HepG2 (cell line): ENCODE measurements at regions not wholly inside any gene's neighbourhood (a gene's known extent, or its start where the extent isn't known, plus 50 kb on each side); places are given as distances from the start of the nearest gene placed in this dataset.

Source experiments
- ATAC-seq: fragments of 200-7000 bp; cut with Tn5 transposase; 3 replicates; pipeline ENCODE4 v1.9.1; 2020; ENCODE audit warnings: mild to moderate bottlenecking, moderate library complexity
- BruUV-seq: library from RNA; stranded (reverse); fragments of 400-500 nt; replicated peaks from 2 replicates; lab custom pipeline; 2021; lab: Mats Ljungman, UMichigan
- CTCF ChIA-PET: fragments of 300-600 bp; formaldehyde crosslinking; extraction: SDS; loops from one replicate; lab custom pipeline; 2021; ENCODE audit warnings: low total read pairs, inconsistent platforms, low intra/inter-chr PET ratio; lab: Yijun Ruan, JAX
- POLR2A ChIA-PET: fragments of 350-600 bp; sonication (Branson Sonifier 250); formaldehyde crosslinking; loops from one replicate; lab custom pipeline; 2020; ENCODE audit warnings: antibody characterized with exemption, inconsistent platforms; lab: Yijun Ruan, JAX
- DNase-seq: peaks from one replicate; pipeline ENCODE4 v3.0.0-alpha.2; 2015; ENCODE audit warnings: low spot score
- FAIRE-seq: peaks from 3 replicates; lab custom pipeline; 2011; peaks lifted over from hg19 to GRCh38; lab: Jason Lieb, UNC
- H2AFZ ChIP-seq: one replicate; pipeline ENCODE4 v1.6.1; 2011; ENCODE audit warnings: low read length, inconsistent platforms
- H3K27ac ChIP-seq: fragments of 300-600 bp; 3 replicates; pipeline ENCODE4 v1.8.0; 2011; ENCODE audit warnings: mixed run types, mild to moderate bottlenecking, mixed read lengths, low read length, inconsistent platforms; ENCODE audit not compliant: insufficient read depth; ENCODE audit errors: extremely low read length
- H3K27me3 ChIP-seq, 2 experiments: fragments of 200-600 bp in 1 of 2; 2 replicates in 1 of 2; 3 replicates in 1 of 2; pipeline versions ENCODE4 v1.6.0 to v1.8.0; 2011; ENCODE audit warnings: low read length in 2 of 2, mild to moderate bottlenecking in 2 of 2, moderate library complexity in 2 of 2, inconsistent platforms in 1 of 2; ENCODE audit not compliant: insufficient read depth in 2 of 2, control insufficient read depth in 1 of 2
- H3K36me3 ChIP-seq, 2 experiments: fragments of 200-600 bp in 1 of 2; replicated peaks in 1 of 2; 2 replicates in 1 of 2; 3 replicates in 1 of 2; pipeline versions ENCODE4 v1.5.1 to v1.8.0; 2011; ENCODE audit warnings: low read length in 2 of 2, inconsistent platforms in 1 of 2; ENCODE audit not compliant: insufficient read depth in 2 of 2, control insufficient read depth in 1 of 2
- H3K4me1 ChIP-seq: 2 replicates; pipeline ENCODE4 v1.5.1; 2012; ENCODE audit warnings: low read length, inconsistent platforms; ENCODE audit not compliant: insufficient read depth
- H3K4me2 ChIP-seq: 2 replicates; pipeline ENCODE4 v1.6.0; 2011; ENCODE audit warnings: low read depth, low read length, inconsistent platforms
- H3K4me3 ChIP-seq, 3 experiments: fragments of 200-600 bp in 1 of 3; sonication (generic), shearing (Covaris generic) in 1 of 3; replicated peaks in 1 of 3; 2 replicates each; pipeline ENCODE4 v1.5.1; 2011 to 2016; ENCODE audit warnings: low read length in 3 of 3, inconsistent platforms in 2 of 3, low read depth in 2 of 3, mild to moderate bottlenecking in 2 of 3, control low read depth in 1 of 3, mixed read lengths in 1 of 3; ENCODE audit not compliant: insufficient read depth in 1 of 3
- H3K79me2 ChIP-seq: one replicate; pipeline ENCODE4 v1.6.1; 2011; ENCODE audit warnings: low read length, inconsistent platforms; ENCODE audit not compliant: insufficient read depth
- H3K9ac ChIP-seq: 2 replicates; pipeline ENCODE4 v1.6.0; 2011; ENCODE audit warnings: mild to moderate bottlenecking, low read depth, low read length, inconsistent platforms; ENCODE audit not compliant: insufficient read depth
- H3K9me3 ChIP-seq: 2 replicates; pipeline ENCODE4 v1.5.1; 2012; ENCODE audit warnings: mild to moderate bottlenecking, low read length
- H4K20me1 ChIP-seq: 2 replicates; pipeline ENCODE4 v1.6.0; 2011; ENCODE audit warnings: inconsistent platforms, mild to moderate bottlenecking, low read length, moderate library complexity; ENCODE audit not compliant: insufficient read depth
- ATF3 ChIP-seq: sonication (generic); formaldehyde crosslinking; IDR thresholded peaks from 2 replicates; pipeline ENCODE4 v1.4.0; 2020; ENCODE audit warnings: missing genetic modification reagents
- ELF4 ChIP-seq: sonication (generic); formaldehyde crosslinking; IDR thresholded peaks from 2 replicates; pipeline ENCODE4 v1.5.0; 2020; ENCODE audit warnings: missing genetic modification reagents, mild to moderate bottlenecking, moderate library complexity, borderline replicate concordance
- NAIF1 ChIP-seq: sonication (generic); formaldehyde crosslinking; IDR thresholded peaks from 2 replicates; pipeline ENCODE4 v1.5.0; 2020; ENCODE audit warnings: mild to moderate bottlenecking, missing genetic modification reagents, borderline replicate concordance
- SCMH1 ChIP-seq: sonication (generic); formaldehyde crosslinking; IDR thresholded peaks from 2 replicates; pipeline ENCODE4 v1.9.0; 2021; ENCODE audit warnings: missing genetic modification reagents, mild to moderate bottlenecking, borderline replicate concordance
- SRSF1 ChIP-seq: fragments of 200-400 bp; formaldehyde crosslinking; optimal IDR thresholded peaks from 2 replicates; pipeline ENCODE3; 2017; ENCODE audit warnings: mild to moderate bottlenecking, low read depth, low read length, moderate library complexity
- SYNCRIP ChIP-seq: fragments of 200-400 bp; formaldehyde crosslinking; IDR thresholded peaks from 2 replicates; pipeline ENCODE4 v1.6.1; 2018; ENCODE audit warnings: mild to moderate bottlenecking, low read depth, low read length; ENCODE audit not compliant: insufficient read depth
- TBL1XR1 ChIP-seq: fragments of 150-350 bp; IDR thresholded peaks from 2 replicates; pipeline ENCODE4 v1.6.1; 2014; ENCODE audit warnings: borderline replicate concordance, low read length; ENCODE audit not compliant: partially characterized antibody
- ZNF225 ChIP-seq: sonication (generic); formaldehyde crosslinking; IDR thresholded peaks from 2 replicates; pipeline ENCODE4 v1.4.0; 2020; ENCODE audit warnings: mild to moderate bottlenecking, missing genetic modification reagents
- ZNF329 ChIP-seq: sonication (generic); formaldehyde crosslinking; IDR thresholded peaks from 2 replicates; pipeline ENCODE4 v1.9.0; 2021; ENCODE audit warnings: low read depth, mild to moderate bottlenecking, missing genetic modification reagents
- ZNF367 ChIP-seq: sonication (generic); formaldehyde crosslinking; IDR thresholded peaks from 2 replicates; pipeline ENCODE4 v1.4.0; 2020; ENCODE audit warnings: missing genetic modification reagents, borderline replicate concordance
- ZSCAN25 ChIP-seq: sonication (generic); formaldehyde crosslinking; IDR thresholded peaks from 2 replicates; pipeline ENCODE4 v1.8.0; 2022; ENCODE audit warnings: mild to moderate bottlenecking, missing genetic modification reagents
- ZSCAN31 ChIP-seq: sonication (generic); formaldehyde crosslinking; IDR thresholded peaks from 2 replicates; pipeline ENCODE4 v1.5.0; 2020; ENCODE audit warnings: low read depth, mild to moderate bottlenecking, missing genetic modification reagents
- WGBS: methylation state at CpG from one replicate; pipeline ENCODE4 v1.1.6; 2017; ENCODE audit warnings: low lambda C conversion rate; 5-methylcytosine and 5-hydroxymethylcytosine counted together
- in situ Hi-C: cut with HindIII; loops from 2 replicates; pipeline ENCODE4 v1.10.0; 2017; ENCODE audit warnings: low pct_unique_long_range_greater_than_20kb; ENCODE audit not compliant: extremely low pct_ligation_motif_present
- intact Hi-C: fragments of 100-400 bp; cut with micrococcal nuclease; formaldehyde crosslinking; loops from one replicate; pipeline ENCODE4 v1.10.0; 2022; ENCODE audit not compliant: unreplicated experiment

- BruUV-seq, result no TSS peak
- no peak overlapping the region for H3K9ac ChIP-seq
- no peaks in the 10 kb centered on the region for H3K9me3 ChIP-seq
- ChIA-PET CTCF (no interaction called here), POLR2A (no interaction called here)
- H3K4me1 ChIP-seq, result no peaks in the 10 kb centered on the region; the same call in 1 of the 2 replicates
- ATAC-seq, result no peak
- intact Hi-C loops (no loop called here), in situ Hi-C loops (no loop called here)
- DNase-seq, result no peak
- no peak for FAIRE-seq
- H3K4me3 ChIP-seq, result no peak overlapping the region
- WGBS, result 35% methylated on average over 10 of the region's 10 CpGs
- no peaks in the 10 kb centered on the region for H3K36me3 ChIP-seq
- no peaks in the 10 kb centered on the region for H4K20me1 ChIP-seq
- H3K4me2 ChIP-seq, result no peak overlapping the region
- H2AFZ ChIP-seq, result no peak overlapping the region
- no peaks in the 10 kb centered on the region for H3K79me2 ChIP-seq
- TF ChIP-seq TBL1XR1, result no peak
- no peak for TF ChIP-seq ATF3 (CRISPR knock-in tag)
- TF ChIP-seq ZSCAN25 (CRISPR knock-in tag), result no peak
- no peak for TF ChIP-seq ELF4 (CRISPR knock-in tag)
- TF ChIP-seq SCMH1 (CRISPR knock-in tag), result no peak
- no peak for TF ChIP-seq SYNCRIP
- no peak for TF ChIP-seq ZSCAN31 (CRISPR knock-in tag)
- TF ChIP-seq NAIF1 (CRISPR knock-in tag), result no peak
- no peak for TF ChIP-seq SRSF1
- TF ChIP-seq ZNF367 (CRISPR knock-in tag), result no peak
- no peak for TF ChIP-seq ZNF225 (CRISPR knock-in tag)
- TF ChIP-seq ZNF329 (CRISPR knock-in tag), result no peak
- TF ChIP-seq, all 625 proteins: peak for 0
- Histone ChIP-seq H3K27ac (no peak overlapping the region), H3K27me3 (peaks cover 0 to 2% of the 10 kb centered on the region in 2 experiments; a peak in 2 of 5 replicates)
Measured at GRCh38 chr6:21393441-21394165, 199.9 kb upstream of the SOX4 start.
